ENCODE measurements at regions not wholly inside any gene's neighbourhood (a gene's known extent, or its start where the extent isn't known, plus 50 kb on each side); places are given as distances from the start of the nearest gene placed in this dataset.

DNA sequence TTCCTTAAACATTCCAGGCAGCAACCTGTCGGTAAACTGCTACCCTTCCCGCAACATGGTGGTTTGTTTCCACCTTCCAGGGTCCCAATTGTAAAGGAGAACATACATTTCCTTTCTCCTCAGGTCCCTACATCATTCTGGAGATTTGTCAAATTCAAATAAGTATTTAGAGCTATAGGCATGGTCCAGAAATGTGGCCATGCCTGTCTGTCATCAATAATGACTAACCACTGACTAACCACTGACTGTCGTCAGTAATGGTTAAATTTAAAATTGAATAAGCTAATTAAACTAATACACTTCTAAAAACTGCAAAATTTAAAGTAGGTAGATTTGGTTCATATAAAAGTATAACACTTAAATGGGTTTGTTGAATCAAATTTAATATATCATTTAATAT, 984.0 kb upstream of the SLC39A10 start:
- ATAC-seq (no peak), DNase-seq (ENCODE audit: low read depth, low spot score) (no peak)
- POLR2A ChIA-PET = no interaction called here
- Histone ChIP-seq H3K9ac (ENCODE audit: low read length) (no peak overlapping the region), H4K20me1 (ENCODE audit: insufficient read depth) (no peaks in the 10 kb centered on the region), H3K36me3 (ENCODE audit: control insufficient read depth in 1 of 2, insufficient read depth in 2 of 2, low read length in 2 of 2) (no peaks in the 10 kb centered on the region), H3K4me2 (ENCODE audit: low read length) (no peak overlapping the region), H3K27ac (ENCODE audit: low read depth, low read length) (no peak overlapping the region), H3K9me2 (ENCODE audit: insufficient read depth) (no peaks in the 10 kb centered on the region), H3K4me1 (ENCODE audit: control insufficient read depth in 1 of 2, insufficient read depth in 2 of 2, low read length in 2 of 2) (no peaks in the 10 kb centered on the region), H3K27me3 (ENCODE audit: insufficient read depth, low read length) (no peaks in the 10 kb centered on the region), H3K79me2 (ENCODE audit: insufficient read depth, low read length) (no peaks in the 10 kb centered on the region), H2AFZ (ENCODE audit: low read depth, low read length, poor library complexity, severe bottlenecking) (no peak overlapping the region), H3K4me3 (replicated peaks in 1 of 2; ENCODE audit: low read depth in 1 of 2, low read length in 2 of 2) (no peak overlapping the region), H3K9me3 (ENCODE audit: control insufficient read depth in 1 of 2, insufficient read depth in 1 of 2, low read depth in 1 of 2, low read length in 2 of 2) (no peaks in the 10 kb centered on the region)
- TF ChIP-seq ZNF274 (IDR thresholded peaks at IDR 0.05; ENCODE audit: low read depth, low read length) (no peak), ELF1 (IDR thresholded peaks at IDR 0.05; ENCODE audit: borderline replicate concordance, low read depth) (no peak), TCF7L2 (IDR thresholded peaks at IDR 0.05; ENCODE audit: borderline replicate concordance, extremely low read depth, insufficient read depth, insufficient read length) (no peak), YY1 (IDR thresholded peaks at IDR 0.05; ENCODE audit: extremely low read depth, insufficient replicate concordance, low read depth, low read length) (no peak), POLR2AphosphoS5 (IDR thresholded peaks at IDR 0.05; ENCODE audit: low read depth, low read length) (no peak), CBX3 (IDR thresholded peaks at IDR 0.05; ENCODE audit: low read depth) (no peak), SIN3A (IDR thresholded peaks at IDR 0.05; ENCODE audit: low read depth) (no peak), ZFX (IDR thresholded peaks at IDR 0.05) (no peak), EZH2phosphoT487 (IDR thresholded peaks at IDR 0.05; ENCODE audit: borderline replicate concordance) (no peak), EGR1 (IDR thresholded peaks at IDR 0.05; ENCODE audit: low read depth) (no peak), EZH2 (IDR thresholded peaks at IDR 0.05) (no peak), RAD21 (IDR thresholded peaks at IDR 0.05; ENCODE audit: low read depth) (no peak), FOSL1 (IDR thresholded peaks at IDR 0.05; ENCODE audit: low read depth) (no peak), CEBPB (IDR thresholded peaks at IDR 0.05; ENCODE audit: low read depth) (no peak), SP1 (IDR thresholded peaks at IDR 0.05; ENCODE audit: low read depth) (no peak)
- TF ChIP-seq, protein P1, sequence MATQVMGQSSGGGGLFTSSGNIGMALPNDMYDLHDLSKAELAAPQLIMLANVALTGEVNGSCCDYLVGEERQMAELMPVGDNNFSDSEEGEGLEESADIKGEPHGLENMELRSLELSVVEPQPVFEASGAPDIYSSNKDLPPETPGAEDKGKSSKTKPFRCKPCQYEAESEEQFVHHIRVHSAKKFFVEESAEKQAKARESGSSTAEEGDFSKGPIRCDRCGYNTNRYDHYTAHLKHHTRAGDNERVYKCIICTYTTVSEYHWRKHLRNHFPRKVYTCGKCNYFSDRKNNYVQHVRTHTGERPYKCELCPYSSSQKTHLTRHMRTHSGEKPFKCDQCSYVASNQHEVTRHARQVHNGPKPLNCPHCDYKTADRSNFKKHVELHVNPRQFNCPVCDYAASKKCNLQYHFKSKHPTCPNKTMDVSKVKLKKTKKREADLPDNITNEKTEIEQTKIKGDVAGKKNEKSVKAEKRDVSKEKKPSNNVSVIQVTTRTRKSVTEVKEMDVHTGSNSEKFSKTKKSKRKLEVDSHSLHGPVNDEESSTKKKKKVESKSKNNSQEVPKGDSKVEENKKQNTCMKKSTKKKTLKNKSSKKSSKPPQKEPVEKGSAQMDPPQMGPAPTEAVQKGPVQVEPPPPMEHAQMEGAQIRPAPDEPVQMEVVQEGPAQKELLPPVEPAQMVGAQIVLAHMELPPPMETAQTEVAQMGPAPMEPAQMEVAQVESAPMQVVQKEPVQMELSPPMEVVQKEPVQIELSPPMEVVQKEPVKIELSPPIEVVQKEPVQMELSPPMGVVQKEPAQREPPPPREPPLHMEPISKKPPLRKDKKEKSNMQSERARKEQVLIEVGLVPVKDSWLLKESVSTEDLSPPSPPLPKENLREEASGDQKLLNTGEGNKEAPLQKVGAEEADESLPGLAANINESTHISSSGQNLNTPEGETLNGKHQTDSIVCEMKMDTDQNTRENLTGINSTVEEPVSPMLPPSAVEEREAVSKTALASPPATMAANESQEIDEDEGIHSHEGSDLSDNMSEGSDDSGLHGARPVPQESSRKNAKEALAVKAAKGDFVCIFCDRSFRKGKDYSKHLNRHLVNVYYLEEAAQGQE (IDR thresholded peaks at IDR 0.05; ENCODE audit: low read depth) = no peak
- TF ChIP-seq, protein P2, sequence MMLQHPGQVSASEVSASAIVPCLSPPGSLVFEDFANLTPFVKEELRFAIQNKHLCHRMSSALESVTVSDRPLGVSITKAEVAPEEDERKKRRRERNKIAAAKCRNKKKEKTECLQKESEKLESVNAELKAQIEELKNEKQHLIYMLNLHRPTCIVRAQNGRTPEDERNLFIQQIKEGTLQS (IDR thresholded peaks at IDR 0.05) = no peak
- TF ChIP-seq, protein P3, sequence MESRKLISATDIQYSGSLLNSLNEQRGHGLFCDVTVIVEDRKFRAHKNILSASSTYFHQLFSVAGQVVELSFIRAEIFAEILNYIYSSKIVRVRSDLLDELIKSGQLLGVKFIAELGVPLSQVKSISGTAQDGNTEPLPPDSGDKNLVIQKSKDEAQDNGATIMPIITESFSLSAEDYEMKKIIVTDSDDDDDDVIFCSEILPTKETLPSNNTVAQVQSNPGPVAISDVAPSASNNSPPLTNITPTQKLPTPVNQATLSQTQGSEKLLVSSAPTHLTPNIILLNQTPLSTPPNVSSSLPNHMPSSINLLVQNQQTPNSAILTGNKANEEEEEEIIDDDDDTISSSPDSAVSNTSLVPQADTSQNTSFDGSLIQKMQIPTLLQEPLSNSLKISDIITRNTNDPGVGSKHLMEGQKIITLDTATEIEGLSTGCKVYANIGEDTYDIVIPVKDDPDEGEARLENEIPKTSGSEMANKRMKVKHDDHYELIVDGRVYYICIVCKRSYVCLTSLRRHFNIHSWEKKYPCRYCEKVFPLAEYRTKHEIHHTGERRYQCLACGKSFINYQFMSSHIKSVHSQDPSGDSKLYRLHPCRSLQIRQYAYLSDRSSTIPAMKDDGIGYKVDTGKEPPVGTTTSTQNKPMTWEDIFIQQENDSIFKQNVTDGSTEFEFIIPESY (IDR thresholded peaks at IDR 0.05; ENCODE audit: extremely low read depth, insufficient replicate concordance, low read length) = no peak
- TF ChIP-seq, protein P4, sequence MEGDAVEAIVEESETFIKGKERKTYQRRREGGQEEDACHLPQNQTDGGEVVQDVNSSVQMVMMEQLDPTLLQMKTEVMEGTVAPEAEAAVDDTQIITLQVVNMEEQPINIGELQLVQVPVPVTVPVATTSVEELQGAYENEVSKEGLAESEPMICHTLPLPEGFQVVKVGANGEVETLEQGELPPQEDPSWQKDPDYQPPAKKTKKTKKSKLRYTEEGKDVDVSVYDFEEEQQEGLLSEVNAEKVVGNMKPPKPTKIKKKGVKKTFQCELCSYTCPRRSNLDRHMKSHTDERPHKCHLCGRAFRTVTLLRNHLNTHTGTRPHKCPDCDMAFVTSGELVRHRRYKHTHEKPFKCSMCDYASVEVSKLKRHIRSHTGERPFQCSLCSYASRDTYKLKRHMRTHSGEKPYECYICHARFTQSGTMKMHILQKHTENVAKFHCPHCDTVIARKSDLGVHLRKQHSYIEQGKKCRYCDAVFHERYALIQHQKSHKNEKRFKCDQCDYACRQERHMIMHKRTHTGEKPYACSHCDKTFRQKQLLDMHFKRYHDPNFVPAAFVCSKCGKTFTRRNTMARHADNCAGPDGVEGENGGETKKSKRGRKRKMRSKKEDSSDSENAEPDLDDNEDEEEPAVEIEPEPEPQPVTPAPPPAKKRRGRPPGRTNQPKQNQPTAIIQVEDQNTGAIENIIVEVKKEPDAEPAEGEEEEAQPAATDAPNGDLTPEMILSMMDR (IDR thresholded peaks at IDR 0.05 in 2 of 3, conservative IDR thresholded peaks at IDR 0.05 in 1 of 3; ENCODE audit: borderline replicate concordance in 1 of 3, insufficient read depth in 1 of 3, low read depth in 2 of 3, low read length in 2 of 3) = no peak
- RAD21 ChIA-PET (ENCODE audit: low non-redundant PET in 1 of 2, low total read pairs in 2 of 2, uncharacterized antibody in 2 of 2, unreplicated experiment in 2 of 2) = no interaction called here
- CTCF ChIA-PET = no interaction called here
- no TSS peak for BruUV-seq (replicated peaks)
- intact Hi-C loops (cut with micrococcal nuclease) = no loop called here

Measured in HCT116 (cell line).